Psoas muscle (tissue), 7 donors: ENCODE measurements at regions not wholly inside any gene's neighbourhood (a gene's known extent, or its start where the extent isn't known, plus 50 kb on each side); places are given as distances from the start of the nearest gene placed in this dataset.
"Not testable (repeated sequence)": the region's sequence is repeated elsewhere in the genome, so short reads cannot be mapped to it uniquely, and the experiment has no call there.

Experiments
- ATAC-seq, 4 donors: fragments of 200-7000 bp; cut with Tn5 transposase; one replicate each; pipeline ENCODE4 v1.9.1; 2020; ENCODE audit warnings: moderate library complexity in 3 of 4, mild to moderate bottlenecking in 2 of 4
- DNase-seq, 2 donors: peaks; one replicate each; pipeline ENCODE4 v3.0.0-alpha.2; 2020
- H3K27ac ChIP-seq: fragments of 200-600 bp; one replicate; pipeline ENCODE4 v1.8.0; 2022
- H3K27me3 ChIP-seq, 3 donors: fragments of 200-600 bp in 1 of 3; one replicate each; pipeline versions ENCODE4 v1.6.1 to v1.8.0; 2013 to 2022; ENCODE audit warnings: low read length in 2 of 3, mild to moderate bottlenecking in 2 of 3, moderate library complexity in 1 of 3; ENCODE audit not compliant: insufficient read depth in 3 of 3
- H3K36me3 ChIP-seq, 2 donors: fragments of 200-600 bp in 1 of 2; one replicate each; pipeline versions ENCODE4 v1.6.1 to v1.8.0; 2013 to 2022; ENCODE audit warnings: low read depth in 1 of 2, mild to moderate bottlenecking in 1 of 2, moderate library complexity in 1 of 2; ENCODE audit not compliant: insufficient read depth in 1 of 2
- H3K4me1 ChIP-seq: fragments of 200-600 bp; one replicate; pipeline ENCODE4 v1.8.0; 2022
- H3K4me3 ChIP-seq: fragments of 200-600 bp; one replicate; pipeline ENCODE4 v1.8.0; 2022; ENCODE audit warnings: mild to moderate bottlenecking
- H3K9me3 ChIP-seq: fragments of 200-600 bp; one replicate; pipeline ENCODE4 v1.8.0; 2022
- WGBS, 3 donors: extraction: QIAGEN DNeasy Blood & Tissue Kit; methylation state at CpG; one replicate each; pipeline versions ENCODE4 v1.1.6 to v1.1.7; 2013; 5-methylcytosine and 5-hydroxymethylcytosine counted together
- intact Hi-C, 2 donors: fragments of 100-400 bp; cut with DNase I; formaldehyde crosslinking; loops; one replicate each; pipeline versions ENCODE4 v1.11.0 to v1.14.2; 2022
- TF ChIP-seq, protein P1 (sequence below): fragments of 200-600 bp; IDR thresholded peaks from one replicate; pipeline ENCODE4 v1.8.0; 2022; ENCODE audit warnings: antibody characterized with exemption
- donor health status: healthy with polysubstance abuse.
- donor health status: DM: no; HTN: no; CAD: no; lungs with moderate emphysema.
- donor health status: Bipolar disorder and iron deficiency.
- donor health status: healthy.
- donor health status: DM: yes; HTN: yes; CAD: no.
- donor health status: DM: no; HTN: no; CAD: no.
- donor health status: DM: yes; HTN: yes; CAD: no.

DNA sequence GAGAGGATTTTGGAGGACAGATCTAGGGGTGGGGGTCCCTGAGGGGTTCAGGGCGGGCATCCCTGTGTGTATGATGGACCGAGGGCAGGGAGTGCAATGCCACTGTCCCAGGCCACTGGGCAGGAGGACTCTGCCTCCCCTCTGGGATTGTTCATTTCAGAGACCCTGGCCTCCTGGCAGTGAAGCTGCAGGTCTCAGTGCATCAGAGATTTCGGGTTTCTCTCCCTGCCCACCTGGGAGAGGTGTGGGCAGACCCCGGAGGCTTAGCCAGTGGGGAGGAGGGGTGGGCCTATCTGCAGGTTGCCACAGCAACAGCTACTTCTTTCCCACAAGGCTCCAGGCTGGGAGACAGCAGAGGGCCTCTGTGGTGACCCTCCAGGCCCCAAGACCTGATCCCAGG, 80.1 kb upstream of the LRPAP1 start:
- H3K27ac ChIP-seq: no peak overlapping the region
- ATAC-seq (no peak), DNase-seq (no peak)
- no peaks in the 10 kb centered on the region for H3K9me3 ChIP-seq
- H3K27me3 ChIP-seq: no peaks in the 10 kb centered on the region
- intact Hi-C loops: no loop called here
- no peak overlapping the region for H3K4me3 ChIP-seq
- no peaks in the 10 kb centered on the region for H3K4me1 ChIP-seq
- 82 to 88% (median 88%) methylated on average over 4 of the region's 4 CpGs for WGBS, 3 donors
- no peaks in the 10 kb centered on the region for H3K36me3 ChIP-seq
- TF ChIP-seq, protein P1, sequence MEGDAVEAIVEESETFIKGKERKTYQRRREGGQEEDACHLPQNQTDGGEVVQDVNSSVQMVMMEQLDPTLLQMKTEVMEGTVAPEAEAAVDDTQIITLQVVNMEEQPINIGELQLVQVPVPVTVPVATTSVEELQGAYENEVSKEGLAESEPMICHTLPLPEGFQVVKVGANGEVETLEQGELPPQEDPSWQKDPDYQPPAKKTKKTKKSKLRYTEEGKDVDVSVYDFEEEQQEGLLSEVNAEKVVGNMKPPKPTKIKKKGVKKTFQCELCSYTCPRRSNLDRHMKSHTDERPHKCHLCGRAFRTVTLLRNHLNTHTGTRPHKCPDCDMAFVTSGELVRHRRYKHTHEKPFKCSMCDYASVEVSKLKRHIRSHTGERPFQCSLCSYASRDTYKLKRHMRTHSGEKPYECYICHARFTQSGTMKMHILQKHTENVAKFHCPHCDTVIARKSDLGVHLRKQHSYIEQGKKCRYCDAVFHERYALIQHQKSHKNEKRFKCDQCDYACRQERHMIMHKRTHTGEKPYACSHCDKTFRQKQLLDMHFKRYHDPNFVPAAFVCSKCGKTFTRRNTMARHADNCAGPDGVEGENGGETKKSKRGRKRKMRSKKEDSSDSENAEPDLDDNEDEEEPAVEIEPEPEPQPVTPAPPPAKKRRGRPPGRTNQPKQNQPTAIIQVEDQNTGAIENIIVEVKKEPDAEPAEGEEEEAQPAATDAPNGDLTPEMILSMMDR: no peak

DNA sequence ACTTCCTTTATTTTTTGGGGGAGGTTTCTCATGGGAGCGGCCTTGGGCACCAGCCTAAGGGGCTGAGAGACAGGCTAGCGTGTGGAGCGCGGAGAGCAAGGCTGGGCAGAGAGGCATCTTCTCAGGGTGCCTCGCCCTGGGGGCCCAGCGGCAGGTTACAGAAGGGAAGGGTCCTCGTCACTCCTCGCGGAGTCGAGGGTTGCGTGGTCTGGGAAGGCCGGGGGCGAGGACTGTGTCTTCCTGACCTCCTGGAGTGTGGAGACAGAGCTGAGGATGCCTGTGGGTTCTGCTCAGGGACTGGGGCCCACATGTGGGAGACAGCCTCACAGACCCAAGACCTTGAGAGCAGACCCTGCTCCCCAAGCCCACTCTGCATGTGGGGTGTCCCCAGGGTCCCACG, 79.6 kb upstream of the LRPAP1 start:
- no peak for DNase-seq
- Histone ChIP-seq H3K9me3 (no peaks in the 10 kb centered on the region), H3K4me3 (no peak overlapping the region), H3K36me3 (no peaks in the 10 kb centered on the region), H3K27ac (no peak overlapping the region), H3K4me1 (no peaks in the 10 kb centered on the region), H3K27me3 (no peaks in the 10 kb centered on the region)
- intact Hi-C loops: no loop called here
- TF ChIP-seq, protein P1: no peak
- no peak for ATAC-seq
- WGBS, 3 donors: 91 to 95% (median 94%) methylated on average over 9 to 14 of the region's 14 CpGs

DNA sequence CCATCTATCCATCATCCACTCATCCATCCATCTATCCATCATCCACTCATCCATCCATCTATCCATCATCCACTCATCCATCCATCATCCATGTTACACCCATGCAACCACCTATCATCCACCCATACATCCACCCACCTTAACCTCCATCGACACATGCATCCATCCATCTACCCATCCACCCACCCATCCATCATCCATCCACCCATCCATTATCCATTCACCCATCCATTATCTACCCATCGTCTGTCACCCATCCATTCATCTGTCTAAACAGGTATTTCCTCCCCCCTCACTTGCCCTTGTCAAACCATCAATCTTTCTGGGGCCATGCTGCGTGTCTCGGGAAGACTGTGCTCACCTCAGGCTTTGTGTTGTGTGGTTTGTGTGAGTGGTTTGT, 78.6 kb upstream of the LRPAP1 start:
- H3K36me3 ChIP-seq, H3K27me3 ChIP-seq, H3K4me1 ChIP-seq, H3K9me3 ChIP-seq, DNase-seq, H3K4me3 ChIP-seq, H3K27ac ChIP-seq, ATAC-seq, intact Hi-C loops: not testable (repeated sequence)
- WGBS, 3 donors: 91 to 96% (median 94%) methylated on average over 4 of the region's 4 CpGs

DNA sequence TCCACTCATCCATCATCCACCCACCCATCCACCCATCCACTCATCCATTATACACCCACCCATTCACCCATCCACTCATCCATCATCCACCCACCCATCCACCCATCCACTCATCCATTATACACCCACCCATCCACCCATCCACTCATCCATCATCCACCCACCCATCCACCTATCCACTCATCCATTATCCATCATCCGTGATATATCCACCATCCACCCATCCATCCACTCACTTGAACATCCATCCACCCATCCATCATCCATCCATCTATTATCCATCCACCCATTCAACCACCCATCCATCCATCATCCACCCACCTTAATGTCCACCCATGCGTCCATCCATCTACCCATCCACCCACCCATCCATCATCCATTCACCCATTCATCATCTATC, 77.7 kb upstream of the LRPAP1 start:
- DNase-seq, H3K4me1 ChIP-seq, H3K27ac ChIP-seq, H3K27me3 ChIP-seq, intact Hi-C loops, ATAC-seq, H3K4me3 ChIP-seq, H3K36me3 ChIP-seq, H3K9me3 ChIP-seq: not testable (repeated sequence)
- WGBS, 3 donors: 94 to 98% (median 97%) methylated on average over 2 of the region's 2 CpGs

DNA sequence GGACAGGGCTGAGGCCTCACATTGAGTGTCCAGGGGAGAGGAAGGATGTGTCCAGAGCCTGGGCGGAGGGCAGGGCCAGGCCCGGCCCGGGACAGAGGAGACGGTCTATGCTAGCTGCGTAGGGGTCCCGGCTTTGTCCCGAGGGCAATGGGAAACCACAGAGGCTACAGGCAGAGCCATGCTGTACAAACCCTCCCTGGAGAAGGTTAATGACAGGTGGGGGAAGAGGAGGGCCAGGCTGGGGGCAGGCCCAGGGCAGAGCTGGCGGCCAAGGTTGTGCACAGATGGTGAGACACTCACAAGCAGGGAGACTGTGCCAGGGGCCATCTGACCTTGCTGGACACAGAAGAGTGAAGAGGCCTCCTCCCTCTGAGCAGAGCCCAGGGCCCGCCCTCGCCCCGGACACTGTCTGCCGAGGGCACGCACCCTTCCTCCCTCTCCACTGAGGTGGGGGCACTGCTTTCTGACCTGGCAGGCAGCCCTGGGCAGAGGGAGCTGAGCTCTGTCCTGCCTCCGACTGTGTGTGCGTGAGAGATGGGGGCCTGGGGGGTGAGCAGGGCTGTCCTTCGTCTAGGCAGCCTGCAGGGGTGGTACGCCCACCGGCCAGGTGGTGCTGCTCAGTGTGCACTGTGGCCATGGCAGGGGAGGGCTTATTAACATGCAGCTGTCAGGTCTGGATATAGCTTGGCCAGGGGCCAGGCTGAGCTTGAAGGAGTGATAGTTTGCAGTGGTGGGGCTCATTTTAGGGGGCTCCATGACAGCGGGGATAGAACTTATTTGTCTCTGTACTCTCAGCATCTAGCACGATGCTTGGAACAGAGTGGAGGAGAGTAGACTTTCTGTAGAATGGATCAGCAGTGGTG, 75.7 kb upstream of the LRPAP1 start:
- Histone ChIP-seq H3K36me3 (no peaks in the 10 kb centered on the region), H3K27me3 (peaks cover 0 to 10% (median 0%) of the 10 kb centered on the region in 3 donors), H3K9me3 (no peaks in the 10 kb centered on the region), H3K4me3 (no peak overlapping the region), H3K4me1 (no peaks in the 10 kb centered on the region), H3K27ac (no peak overlapping the region)
- WGBS, 3 donors: 24 to 36% (median 33%) methylated on average over 20 of the region's 20 CpGs
- ATAC-seq: no peak
- TF ChIP-seq, protein P1: no peak
- DNase-seq: no peak
- intact Hi-C loops: no loop called here

DNA sequence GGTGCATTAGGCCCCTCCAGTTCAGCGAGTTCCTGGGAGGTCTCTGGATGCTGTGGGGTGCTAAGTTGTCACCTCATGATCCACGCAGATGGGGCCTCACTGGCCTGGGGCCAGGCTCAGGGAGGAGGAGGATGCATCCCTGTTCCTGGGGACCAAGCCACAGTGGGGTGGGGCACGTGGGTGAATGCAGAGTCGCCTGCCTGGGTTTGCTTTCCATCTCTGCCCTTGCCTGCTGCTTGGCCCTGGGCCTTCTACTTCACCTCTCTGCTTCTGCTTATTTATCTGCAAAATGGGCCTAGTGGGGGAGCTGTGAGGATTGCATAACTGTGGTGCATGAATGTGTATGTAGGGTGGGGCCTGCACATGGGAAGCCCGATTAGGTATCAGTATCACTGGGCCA, 74.6 kb upstream of the LRPAP1 start:
- ATAC-seq, intact Hi-C loops, DNase-seq, H3K4me3 ChIP-seq, H3K9me3 ChIP-seq, H3K4me1 ChIP-seq, H3K27ac ChIP-seq, H3K36me3 ChIP-seq: not testable (repeated sequence)
- WGBS, 3 donors: 76 to 100% (median 88%) methylated on average over 4 to 5 of the region's 5 CpGs
- H3K27me3 ChIP-seq: peaks cover 0 to 13% (median 1%) of the 10 kb centered on the region in 3 donors

DNA sequence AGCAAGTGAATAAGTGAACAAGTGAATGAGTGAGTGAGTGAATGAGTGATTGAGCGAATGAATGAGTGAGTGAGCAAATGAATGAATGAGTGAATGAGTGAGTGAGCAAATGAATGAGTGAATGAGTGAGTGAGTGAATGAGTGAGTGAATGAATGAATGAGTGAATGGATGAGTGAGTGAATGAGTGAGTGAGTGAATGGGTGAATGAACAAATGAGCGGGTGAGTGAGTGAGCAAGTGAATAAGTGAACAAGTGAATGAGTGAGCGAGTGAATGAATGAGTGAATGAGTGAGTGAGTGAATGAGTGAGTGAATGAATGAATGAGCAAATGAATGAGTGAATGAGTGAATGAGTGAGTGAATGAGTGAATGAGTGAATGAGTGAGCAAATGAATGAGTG, 74.0 kb upstream of the LRPAP1 start:
- 96 to 99% (median 97%) methylated on average over 3 of the region's 3 CpGs for WGBS, 3 donors
- H3K36me3 ChIP-seq, H3K9me3 ChIP-seq, H3K4me1 ChIP-seq, H3K27ac ChIP-seq, ATAC-seq, intact Hi-C loops, DNase-seq, H3K4me3 ChIP-seq: not testable (repeated sequence)
- peaks cover 0 to 13% (median 1%) of the 10 kb centered on the region in 3 donors for H3K27me3 ChIP-seq
